H9 (cell line): ENCODE measurements at regions not wholly inside any gene's neighbourhood (a gene's known extent, or its start where the extent isn't known, plus 50 kb on each side); places are given as distances from the start of the nearest gene placed in this dataset.

Experiments used
- DNase-seq: peaks from one replicate; pipeline ENCODE4 v3.0.0-alpha.2; 2017
- H2AFZ ChIP-seq: one replicate; pipeline ENCODE4 v1.6.1; 2013; ENCODE audit warnings: mild to moderate bottlenecking, low read length, control low read depth, moderate library complexity
- H2AK5ac ChIP-seq: 2 replicates; pipeline ENCODE4 v1.6.1; 2013; ENCODE audit warnings: low read length, control low read depth, mixed read lengths; ENCODE audit not compliant: insufficient read length
- H2BK120ac ChIP-seq: one replicate; pipeline ENCODE4 v1.6.1; 2013; ENCODE audit warnings: low read depth, mild to moderate bottlenecking, low read length, control low read depth, inconsistent platforms; ENCODE audit not compliant: poor library complexity, severe bottlenecking
- H2BK12ac ChIP-seq: 2 replicates; pipeline ENCODE4 v1.6.1; 2013; ENCODE audit warnings: low read length, control low read depth, mixed read lengths, low read depth; ENCODE audit not compliant: insufficient read length
- H2BK15ac ChIP-seq: 2 replicates; pipeline ENCODE4 v1.6.1; 2013; ENCODE audit warnings: low read depth, low read length, control low read depth
- H2BK20ac ChIP-seq: one replicate; pipeline ENCODE4 v1.6.1; 2013; ENCODE audit warnings: low read depth, mild to moderate bottlenecking, low read length, control low read depth, inconsistent platforms; ENCODE audit not compliant: poor library complexity, severe bottlenecking
- H2BK5ac ChIP-seq: 2 replicates; pipeline ENCODE4 v1.6.1; 2013; ENCODE audit warnings: low read length, control low read depth, mixed read lengths; ENCODE audit not compliant: insufficient read length
- H3K14ac ChIP-seq: 2 replicates; pipeline ENCODE4 v1.6.1; 2013; ENCODE audit warnings: low read length, control low read depth; ENCODE audit not compliant: insufficient read depth
- H3K18ac ChIP-seq: 2 replicates; pipeline ENCODE4 v1.6.1; 2013; ENCODE audit warnings: low read depth, mild to moderate bottlenecking, mixed read lengths, low read length, control low read depth; ENCODE audit not compliant: insufficient read length
- H3K23ac ChIP-seq: 2 replicates; pipeline ENCODE4 v1.6.1; 2013; ENCODE audit warnings: low read length, control low read depth, mixed read lengths, low read depth; ENCODE audit not compliant: insufficient read length
- H3K23me2 ChIP-seq: 2 replicates; pipeline ENCODE4 v1.6.1; 2013; ENCODE audit warnings: low read depth, mild to moderate bottlenecking, mixed read lengths, low read length, control low read depth; ENCODE audit not compliant: insufficient read length, poor library complexity, severe bottlenecking
- H3K27ac ChIP-seq: 2 replicates; pipeline ENCODE4 v1.5.1; 2013; ENCODE audit warnings: low read length, control low read depth, mixed read lengths, low read depth; ENCODE audit not compliant: insufficient read length
- H3K27me3 ChIP-seq: 2 replicates; pipeline ENCODE4 v1.6.1; 2013; ENCODE audit warnings: low read length, control low read depth, inconsistent platforms; ENCODE audit not compliant: insufficient read depth
- H3K4ac ChIP-seq: 2 replicates; pipeline ENCODE4 v1.6.1; 2013; ENCODE audit warnings: low read depth, mild to moderate bottlenecking, control low read depth, inconsistent platforms, low read length, moderate library complexity
- H3K4me1 ChIP-seq: 2 replicates; pipeline ENCODE4 v1.6.1; 2013; ENCODE audit warnings: low read length, control low read depth, inconsistent platforms; ENCODE audit not compliant: insufficient read depth
- H3K4me2 ChIP-seq: 2 replicates; pipeline ENCODE4 v1.6.1; 2013; ENCODE audit warnings: low read length, control low read depth, mixed read lengths; ENCODE audit not compliant: insufficient read length, insufficient read depth
- H3K56ac ChIP-seq: 2 replicates; pipeline ENCODE4 v1.6.1; 2013; ENCODE audit warnings: low read depth, mild to moderate bottlenecking, mixed read lengths, low read length, control low read depth; ENCODE audit not compliant: insufficient read length
- H3K79me1 ChIP-seq: 2 replicates; pipeline ENCODE4 v1.6.1; 2013; ENCODE audit warnings: low read depth, mild to moderate bottlenecking, moderate library complexity, low read length, control low read depth, inconsistent platforms; ENCODE audit not compliant: insufficient read depth, poor library complexity, severe bottlenecking
- H3K79me2 ChIP-seq: 2 replicates; pipeline ENCODE4 v1.6.1; 2013; ENCODE audit warnings: low read length, control low read depth, inconsistent platforms; ENCODE audit not compliant: insufficient read depth
- H3K9ac ChIP-seq: 2 replicates; pipeline ENCODE4 v1.6.1; 2013; ENCODE audit warnings: low read length, control low read depth, mixed read lengths; ENCODE audit not compliant: insufficient read length; ENCODE audit errors: extremely low read depth
- H3K9me3 ChIP-seq: one replicate; pipeline ENCODE4 v1.6.1; 2013; ENCODE audit warnings: low read depth, low read length, inconsistent platforms; ENCODE audit not compliant: control insufficient read depth
- H3T11ph ChIP-seq: one replicate; pipeline ENCODE4 v1.6.1; 2013; ENCODE audit warnings: mild to moderate bottlenecking, low read length, control low read depth, inconsistent platforms
- H4K20me1 ChIP-seq: one replicate; pipeline ENCODE4 v1.6.1; 2013; ENCODE audit not compliant: control insufficient read depth, insufficient read length, insufficient read depth
- H4K5ac ChIP-seq: 2 replicates; pipeline ENCODE4 v1.6.1; 2013; ENCODE audit warnings: low read depth, mild to moderate bottlenecking, mixed read lengths, low read length, control low read depth; ENCODE audit not compliant: insufficient read length
- H4K8ac ChIP-seq: replicated peaks from 2 replicates; pipeline ENCODE4 v1.6.1; 2013; ENCODE audit warnings: low read length, control low read depth, mixed read lengths, low read depth; ENCODE audit not compliant: insufficient read length
- H4K91ac ChIP-seq: 2 replicates; pipeline ENCODE4 v1.6.1; 2013; ENCODE audit warnings: low read depth, mild to moderate bottlenecking, moderate library complexity, mixed read lengths, low read length, control low read depth; ENCODE audit not compliant: insufficient read length
- H3K27ac Mint-ChIP-seq, 3 experiments: 2 replicates in 2 of 3; 3 replicates in 1 of 3; pipeline ENCODE4 v1.8.0; 2020 to 2021; ENCODE audit warnings: mixed read lengths in 3 of 3, mild to moderate bottlenecking in 1 of 3, moderate library complexity in 1 of 3
- H3K27me3 Mint-ChIP-seq: 2 replicates; pipeline ENCODE4 v1.8.0; 2021; ENCODE audit warnings: low read depth, mild to moderate bottlenecking, moderate library complexity, mixed read lengths
- H3K36me3 Mint-ChIP-seq, 3 experiments: 2 replicates in 2 of 3; 3 replicates in 1 of 3; pipeline ENCODE4 v1.8.0; 2020 to 2021; ENCODE audit warnings: low read depth in 3 of 3, mixed read lengths in 3 of 3; ENCODE audit not compliant: insufficient read depth in 1 of 3
- H3K4me1 Mint-ChIP-seq, 2 experiments: 2 replicates each; pipeline ENCODE4 v1.8.0; 2020; ENCODE audit warnings: mixed read lengths in 2 of 2
- H3K4me3 Mint-ChIP-seq, 2 experiments: 2 replicates in 1 of 2; 3 replicates in 1 of 2; pipeline ENCODE4 v1.8.0; 2020 to 2021; ENCODE audit warnings: mild to moderate bottlenecking in 2 of 2, mixed read lengths in 2 of 2, moderate library complexity in 1 of 2
- H3K9me3 Mint-ChIP-seq, 2 experiments: 2 replicates in 1 of 2; 3 replicates in 1 of 2; pipeline ENCODE4 v1.8.0; 2020; ENCODE audit warnings: mild to moderate bottlenecking in 2 of 2, mixed read lengths in 2 of 2, moderate library complexity in 1 of 2
- WGBS: extraction: QIAGEN DNeasy Blood & Tissue Kit; methylation state at CpG from one replicate; pipeline ENCODE4 v1.1.7; 2013; ENCODE audit warnings: missing lambda C conversion rate, low lambda C conversion rate, mixed read lengths; ENCODE audit not compliant: insufficient read length; ENCODE audit errors: extremely low coverage; 5-methylcytosine and 5-hydroxymethylcytosine counted together
- TF ChIP-seq, protein P1 (sequence below): fragments of 200-600 bp; sonication (generic); conservative IDR thresholded peaks from 3 replicates; pipeline ENCODE4 v1.8.0; 2021; ENCODE audit warnings: antibody characterized with exemption, mild to moderate bottlenecking

DNA sequence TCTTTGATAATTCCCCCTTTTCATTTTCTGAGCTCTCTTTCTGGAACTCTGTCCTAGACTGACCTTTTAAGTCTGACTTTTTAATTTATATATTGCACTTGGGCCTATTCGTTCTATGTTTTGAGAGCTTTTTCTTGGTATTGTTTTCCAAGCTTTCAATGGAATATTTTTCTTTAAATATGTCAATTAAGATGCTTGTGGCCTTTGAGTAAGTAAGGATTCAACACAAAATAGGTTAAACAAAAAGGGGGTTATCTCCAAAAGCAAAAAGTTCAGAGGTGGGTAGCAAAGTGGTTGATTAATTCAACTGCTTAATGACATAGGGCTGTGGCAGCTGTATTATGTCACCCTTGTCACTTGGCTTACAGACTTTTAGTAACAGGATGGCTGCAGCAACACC lies 315.9 kb downstream of the LMX1A start:
- no peak overlapping the region for H4K8ac ChIP-seq
- H3K27me3 Mint-ChIP-seq: no peaks in the 10 kb centered on the region
- H3K27me3 ChIP-seq: no peaks in the 10 kb centered on the region
- H2AFZ ChIP-seq: no peak overlapping the region
- no peaks in the 10 kb centered on the region for H3K4me1 ChIP-seq
- no CpG with 5 or more reads among the region's 1 CpG for WGBS
- no peak overlapping the region for H2BK120ac ChIP-seq
- no peak overlapping the region for H3K27ac Mint-ChIP-seq
- H2BK12ac ChIP-seq: no peak overlapping the region
- no peaks in the 10 kb centered on the region for H3K79me2 ChIP-seq
- H3K4me2 ChIP-seq: no peak overlapping the region
- H3K23me2 ChIP-seq: no peaks in the 10 kb centered on the region
- no peak overlapping the region for H3K4me3 Mint-ChIP-seq
- H3K9me3 Mint-ChIP-seq: no peaks in the 10 kb centered on the region
- no peak overlapping the region for H3K4ac ChIP-seq
- H3K27ac ChIP-seq: no peak overlapping the region
- no peak overlapping the region for H3K9ac ChIP-seq
- H3K14ac ChIP-seq: no peak overlapping the region
- no peak overlapping the region for H3K18ac ChIP-seq
- no peak overlapping the region for H2BK5ac ChIP-seq
- TF ChIP-seq, protein P1, sequence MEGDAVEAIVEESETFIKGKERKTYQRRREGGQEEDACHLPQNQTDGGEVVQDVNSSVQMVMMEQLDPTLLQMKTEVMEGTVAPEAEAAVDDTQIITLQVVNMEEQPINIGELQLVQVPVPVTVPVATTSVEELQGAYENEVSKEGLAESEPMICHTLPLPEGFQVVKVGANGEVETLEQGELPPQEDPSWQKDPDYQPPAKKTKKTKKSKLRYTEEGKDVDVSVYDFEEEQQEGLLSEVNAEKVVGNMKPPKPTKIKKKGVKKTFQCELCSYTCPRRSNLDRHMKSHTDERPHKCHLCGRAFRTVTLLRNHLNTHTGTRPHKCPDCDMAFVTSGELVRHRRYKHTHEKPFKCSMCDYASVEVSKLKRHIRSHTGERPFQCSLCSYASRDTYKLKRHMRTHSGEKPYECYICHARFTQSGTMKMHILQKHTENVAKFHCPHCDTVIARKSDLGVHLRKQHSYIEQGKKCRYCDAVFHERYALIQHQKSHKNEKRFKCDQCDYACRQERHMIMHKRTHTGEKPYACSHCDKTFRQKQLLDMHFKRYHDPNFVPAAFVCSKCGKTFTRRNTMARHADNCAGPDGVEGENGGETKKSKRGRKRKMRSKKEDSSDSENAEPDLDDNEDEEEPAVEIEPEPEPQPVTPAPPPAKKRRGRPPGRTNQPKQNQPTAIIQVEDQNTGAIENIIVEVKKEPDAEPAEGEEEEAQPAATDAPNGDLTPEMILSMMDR: no peak
- no peaks in the 10 kb centered on the region for H3K9me3 ChIP-seq
- H3K36me3 Mint-ChIP-seq: no peaks in the 10 kb centered on the region
- no peak overlapping the region for H3K56ac ChIP-seq
- no peaks in the 10 kb centered on the region for H3K79me1 ChIP-seq
- no peak for DNase-seq
- no peak overlapping the region for H4K91ac ChIP-seq
- H4K5ac ChIP-seq: no peak overlapping the region
- H3K23ac ChIP-seq: no peak overlapping the region
- H2BK15ac ChIP-seq: no peak overlapping the region
- H2BK20ac ChIP-seq: no peak overlapping the region
- no peak overlapping the region for H2AK5ac ChIP-seq
- H3K4me1 Mint-ChIP-seq: peaks cover 3 to 4% of the 10 kb centered on the region in 2 experiments
- no peaks in the 10 kb centered on the region for H4K20me1 ChIP-seq
- no peak overlapping the region for H3T11ph ChIP-seq
